Heart left ventricle (tissue), 13 donors: ENCODE measurements at regions not wholly inside any gene's neighbourhood (a gene's known extent, or its start where the extent isn't known, plus 50 kb on each side); places are given as distances from the start of the nearest gene placed in this dataset.

Source experiments
- CTCF ChIP-seq, 12 donors: fragments of 200-600 bp; sonication (generic) in 4 of 12; IDR thresholded peaks; one replicate each; pipeline versions ENCODE4 v1.5.0 to v1.8.0; 2018 to 2022; ENCODE audit warnings: antibody characterized with exemption in 12 of 12, mild to moderate bottlenecking in 5 of 12
- POLR2A ChIP-seq, 2 donors: fragments of 450-650 bp; IDR thresholded peaks; one replicate each; pipeline ENCODE4 v1.6.1; 2017; ENCODE audit warnings: antibody characterized with exemption in 2 of 2, mild to moderate bottlenecking in 2 of 2, moderate library complexity in 2 of 2
- donor health status: ischemic (EF 13 %, LVEDD 7.1; RV severe dilation, severe dysfunction).
- donor health status: DM: no; HTN: yes; CAD: no.
- donor health status: DM: no; HTN: no; CAD: no.
- donor health status: ischemic (EF 25% LVEDD 6.9; RV normal size, moderate dysfunction).
- donor health status: ischemic (EF 25% LVEDD 5.7; RV mildly dilated, moderate dysfunction).
- donor health status: ischemic (EF 35%, LVEDD 5.7; RV mildly dilated, moderate dysfunction).
- donor health status: nonischemic (EF 11% LVEDD 7.7; RV severe dilation, severe dysfunction).
- donor health status: DM: yes; HTN: yes; CAD: no.
- donor health status: PGD.
- donor health status: ischemic (EF 29% LVEDD 5.4; RV normal size, mild dysfunction).
- donor health status: nonischemic (EF 23%, LVEDD 6.1; RV moderate dilation, normal function).

GRCh38 chr1:221868593-221869303 lies 126.9 kb upstream of the DUSP10 start:
- TF ChIP-seq POLR2A (IDR thresholded peaks at IDR 0.05) (no peak), CTCF (IDR thresholded peaks at IDR 0.05) (no peak)
